Activated CD4-positive, CD25-positive, alpha-beta regulatory T cell treated with anti-CD3 and anti-CD28 coated beads, Interleukin-2, amount 50 U/mL, for 24 hours (primary cell): ENCODE measurements at regions not wholly inside any gene's neighbourhood (a gene's known extent, or its start where the extent isn't known, plus 50 kb on each side); places are given as distances from the start of the nearest gene placed in this dataset.

Experiments used
- ATAC-seq, 2 donors: fragments of 150-1000 bp; cut with Tn5 transposase; one replicate each; pipeline ENCODE4 v1.10.0; 2021; ENCODE audit warnings: mild to moderate bottlenecking in 1 of 2, moderate library complexity in 1 of 2

GRCh38 chr6:95511404-95511803, 65.9 kb upstream of the MANEA start:
- ATAC-seq: no peak

- ATAC-seq: no peak
These were observed 61.4 kb upstream of the MANEA start for GRCh38 chr6:95515975-95516374.

- ATAC-seq: no peak
These were observed 60.3 kb upstream of the MANEA start for GRCh38 chr6:95517004-95517403.

DNA sequence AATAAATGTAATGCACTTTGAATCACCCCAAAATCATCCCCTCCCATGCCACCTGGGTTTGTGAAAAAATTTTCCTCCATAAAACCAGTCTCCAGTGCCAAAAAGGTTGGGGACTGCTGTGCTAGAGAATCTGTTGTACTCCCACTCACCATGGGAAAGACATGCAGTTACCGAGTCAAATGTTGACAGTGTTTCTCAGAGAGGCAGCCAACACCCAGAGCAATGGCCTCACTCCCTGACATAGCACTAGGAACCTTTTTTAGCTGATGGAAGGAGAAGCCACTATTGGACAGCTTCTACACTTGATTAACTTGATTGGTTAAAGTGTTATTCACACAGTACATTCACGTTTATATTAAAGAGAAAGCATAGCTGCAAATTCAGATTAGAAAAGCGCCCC, 59.8 kb upstream of the MANEA start:
- ATAC-seq: no peak

- no peak for ATAC-seq
These were observed 58.6 kb upstream of the MANEA start for GRCh38 chr6:95518630-95519227.

DNA sequence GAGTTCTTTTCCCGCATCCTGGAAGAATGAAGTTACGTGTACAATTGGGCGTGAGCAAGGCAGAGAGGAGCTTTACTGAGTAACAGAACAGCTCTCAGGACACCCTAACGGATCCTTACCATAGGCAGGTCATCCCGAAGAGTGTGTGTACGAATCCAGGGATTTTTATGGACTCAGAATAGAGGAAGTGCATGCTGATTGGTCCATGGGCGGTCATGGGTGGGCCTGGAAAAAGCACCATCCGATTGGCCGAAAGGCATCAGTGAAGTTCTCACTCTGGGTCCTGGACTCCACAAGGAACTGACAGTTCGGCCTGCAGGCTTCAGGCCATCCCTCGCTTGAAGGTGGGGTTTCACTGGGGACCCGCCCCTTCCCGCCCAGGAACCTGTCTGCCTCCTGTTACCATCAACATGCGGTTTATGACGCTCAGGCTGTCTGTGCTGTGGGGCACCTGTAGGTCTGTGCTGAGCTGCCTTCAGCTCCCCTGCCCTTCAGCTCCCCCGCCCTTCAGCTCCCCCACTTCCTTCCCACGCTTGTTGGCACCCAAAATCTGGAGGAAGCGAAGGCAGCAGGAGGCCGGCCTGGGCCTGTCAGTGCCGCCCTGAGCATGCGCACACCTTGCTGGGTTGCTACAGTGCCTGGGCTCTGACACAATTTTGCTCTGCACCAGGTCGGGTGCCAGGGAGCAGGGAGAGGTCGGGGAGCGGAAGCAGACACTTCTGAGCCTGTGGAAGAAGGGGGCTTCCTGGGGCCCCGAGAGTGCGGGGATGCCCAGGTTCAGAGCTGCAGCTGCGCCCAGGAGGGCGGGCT, 57.9 kb upstream of the MANEA start:
- ATAC-seq: no peak

DNA sequence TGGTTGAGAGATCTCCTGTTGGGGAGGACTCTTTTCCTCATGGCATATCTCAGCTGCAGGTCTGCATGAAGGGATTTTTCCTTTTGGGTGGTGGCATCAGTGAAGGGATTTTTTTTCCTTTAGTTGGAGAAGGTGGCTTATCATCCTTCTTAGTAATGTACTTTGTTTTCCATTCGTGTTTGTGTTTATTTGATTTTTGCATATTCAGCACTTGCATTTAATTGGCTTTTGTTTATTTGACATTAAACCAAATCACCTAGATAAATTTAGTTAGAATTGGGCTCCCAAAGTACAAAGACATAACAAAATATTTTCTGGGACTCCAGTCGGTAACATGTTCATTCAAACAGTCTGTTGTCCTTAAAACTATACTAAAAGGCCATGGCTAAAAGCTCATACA, 56.2 kb upstream of the MANEA start:
- ATAC-seq: no peak
